KMS-11 (cell line): ENCODE measurements at regions not wholly inside any gene's neighbourhood (a gene's known extent, or its start where the extent isn't known, plus 50 kb on each side); places are given as distances from the start of the nearest gene placed in this dataset.

Experiments
- H2AFZ ChIP-seq: fragments of 200-600 bp; sonication (generic); 2 replicates; pipeline ENCODE4 v1.6.1; 2016; ENCODE audit warnings: antibody characterized with exemption, mixed run types, low read depth
- H3K27ac ChIP-seq: fragments of 200-600 bp; sonication (generic); 2 replicates; pipeline ENCODE4 v1.6.1; 2016; ENCODE audit warnings: mild to moderate bottlenecking, mixed run types
- H3K27me3 ChIP-seq: fragments of 200-600 bp; sonication (generic); 2 replicates; pipeline ENCODE4 v1.6.1; 2017; ENCODE audit warnings: mild to moderate bottlenecking, low read depth, mixed run types, moderate library complexity; ENCODE audit not compliant: insufficient read depth
- H3K36me3 ChIP-seq: fragments of 200-600 bp; sonication (generic); 2 replicates; pipeline ENCODE4 v1.6.1; 2017; ENCODE audit warnings: mild to moderate bottlenecking, mixed run types; ENCODE audit not compliant: insufficient read depth
- H3K4me1 ChIP-seq: fragments of 200-600 bp; sonication (generic); 2 replicates; pipeline ENCODE4 v1.6.1; 2016; ENCODE audit warnings: mild to moderate bottlenecking, low read depth, mixed run types; ENCODE audit not compliant: poor library complexity, severe bottlenecking
- H3K4me2 ChIP-seq: fragments of 200-600 bp; sonication (generic); 2 replicates; pipeline ENCODE4 v1.7.0; 2016; ENCODE audit warnings: mild to moderate bottlenecking, mixed run types
- H3K4me3 ChIP-seq: fragments of 200-600 bp; sonication (generic); IDR thresholded peaks from 2 replicates; pipeline ENCODE4 v1.6.1; 2017; ENCODE audit warnings: low read depth, low read length, mixed read lengths; ENCODE audit not compliant: insufficient read depth
- H3K79me2 ChIP-seq: fragments of 200-600 bp; sonication (generic); 2 replicates; pipeline ENCODE4 v1.6.1; 2016; ENCODE audit warnings: low read depth, mixed run types; ENCODE audit not compliant: insufficient read depth
- H3K9ac ChIP-seq: fragments of 200-600 bp; sonication (generic); 2 replicates; pipeline ENCODE4 v1.6.1; 2016; ENCODE audit warnings: mild to moderate bottlenecking, mixed run types
- H4K20me1 ChIP-seq: fragments of 200-600 bp; sonication (generic); 2 replicates; pipeline ENCODE4 v1.6.1; 2016; ENCODE audit warnings: mild to moderate bottlenecking, mixed run types; ENCODE audit not compliant: insufficient read depth
- TF ChIP-seq, protein P1 (sequence below): fragments of 200-600 bp; sonication (generic); conservative IDR thresholded peaks from 2 replicates; pipeline ENCODE4 v1.6.1; 2017; ENCODE audit warnings: low read depth, mild to moderate bottlenecking, antibody characterized with exemption, low read length, moderate library complexity, mixed read lengths

DNA sequence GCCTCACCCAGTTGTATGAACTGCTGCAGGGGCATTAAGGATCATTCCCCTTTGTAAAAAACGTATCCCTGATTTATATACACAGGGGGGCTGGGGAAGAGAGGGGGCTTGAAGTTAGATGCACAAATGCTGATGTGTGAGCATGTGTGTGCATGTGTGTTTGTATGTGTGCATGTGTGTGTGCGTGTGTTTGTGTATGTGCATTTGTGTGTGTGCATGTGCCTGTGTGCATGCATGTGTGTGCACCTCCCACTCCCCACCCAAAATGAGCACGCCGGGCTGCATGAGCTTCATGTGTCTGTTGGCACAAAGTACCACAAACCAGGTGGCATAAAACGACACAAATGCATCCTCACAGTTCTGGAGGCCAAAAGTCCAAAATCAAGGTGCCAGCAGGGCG, 1315.2 kb downstream of the TBC1D22A start:
- Histone ChIP-seq H3K27me3 (no peaks in the 10 kb centered on the region; the same call in 1 of the 2 replicates), H3K9ac (no peak overlapping the region), H3K4me3 (no peak overlapping the region), H3K27ac (no peak overlapping the region), H3K36me3 (no peaks in the 10 kb centered on the region), H3K79me2 (no peaks in the 10 kb centered on the region), H3K4me1 (no peaks in the 10 kb centered on the region), H2AFZ (no peak overlapping the region), H3K4me2 (no peak overlapping the region), H4K20me1 (no peaks in the 10 kb centered on the region)
- TF ChIP-seq, protein P1, sequence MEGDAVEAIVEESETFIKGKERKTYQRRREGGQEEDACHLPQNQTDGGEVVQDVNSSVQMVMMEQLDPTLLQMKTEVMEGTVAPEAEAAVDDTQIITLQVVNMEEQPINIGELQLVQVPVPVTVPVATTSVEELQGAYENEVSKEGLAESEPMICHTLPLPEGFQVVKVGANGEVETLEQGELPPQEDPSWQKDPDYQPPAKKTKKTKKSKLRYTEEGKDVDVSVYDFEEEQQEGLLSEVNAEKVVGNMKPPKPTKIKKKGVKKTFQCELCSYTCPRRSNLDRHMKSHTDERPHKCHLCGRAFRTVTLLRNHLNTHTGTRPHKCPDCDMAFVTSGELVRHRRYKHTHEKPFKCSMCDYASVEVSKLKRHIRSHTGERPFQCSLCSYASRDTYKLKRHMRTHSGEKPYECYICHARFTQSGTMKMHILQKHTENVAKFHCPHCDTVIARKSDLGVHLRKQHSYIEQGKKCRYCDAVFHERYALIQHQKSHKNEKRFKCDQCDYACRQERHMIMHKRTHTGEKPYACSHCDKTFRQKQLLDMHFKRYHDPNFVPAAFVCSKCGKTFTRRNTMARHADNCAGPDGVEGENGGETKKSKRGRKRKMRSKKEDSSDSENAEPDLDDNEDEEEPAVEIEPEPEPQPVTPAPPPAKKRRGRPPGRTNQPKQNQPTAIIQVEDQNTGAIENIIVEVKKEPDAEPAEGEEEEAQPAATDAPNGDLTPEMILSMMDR: no peak

DNA sequence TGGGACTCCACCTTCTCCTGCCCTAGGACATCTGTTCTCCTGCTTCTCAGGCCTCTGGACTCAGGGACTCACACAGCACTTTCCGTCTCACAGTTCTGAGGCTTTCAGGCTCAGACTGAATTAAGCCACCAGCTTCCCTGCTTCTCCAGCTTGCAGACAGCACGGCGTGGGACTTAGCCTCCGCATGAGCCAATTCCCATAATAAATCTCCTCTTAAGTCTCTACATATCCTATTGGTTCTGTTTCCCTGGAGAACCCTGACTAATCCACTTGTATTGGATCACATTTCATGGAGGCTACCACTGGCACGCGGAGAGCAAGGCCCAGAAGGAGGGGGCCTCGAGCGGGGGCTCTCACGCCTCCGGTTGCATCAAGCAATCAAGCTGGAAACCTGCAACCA, 1313.6 kb downstream of the TBC1D22A start:
- no peak overlapping the region for H2AFZ ChIP-seq
- no peaks in the 10 kb centered on the region for H3K4me1 ChIP-seq
- TF ChIP-seq, protein P1: no peak
- no peaks in the 10 kb centered on the region for H4K20me1 ChIP-seq
- H3K4me2 ChIP-seq: no peak overlapping the region
- no peak overlapping the region for H3K9ac ChIP-seq
- H3K27me3 ChIP-seq: no peaks in the 10 kb centered on the region
- no peak overlapping the region for H3K4me3 ChIP-seq
- H3K36me3 ChIP-seq: no peaks in the 10 kb centered on the region
- H3K79me2 ChIP-seq: no peaks in the 10 kb centered on the region
- H3K27ac ChIP-seq: no peak overlapping the region

DNA sequence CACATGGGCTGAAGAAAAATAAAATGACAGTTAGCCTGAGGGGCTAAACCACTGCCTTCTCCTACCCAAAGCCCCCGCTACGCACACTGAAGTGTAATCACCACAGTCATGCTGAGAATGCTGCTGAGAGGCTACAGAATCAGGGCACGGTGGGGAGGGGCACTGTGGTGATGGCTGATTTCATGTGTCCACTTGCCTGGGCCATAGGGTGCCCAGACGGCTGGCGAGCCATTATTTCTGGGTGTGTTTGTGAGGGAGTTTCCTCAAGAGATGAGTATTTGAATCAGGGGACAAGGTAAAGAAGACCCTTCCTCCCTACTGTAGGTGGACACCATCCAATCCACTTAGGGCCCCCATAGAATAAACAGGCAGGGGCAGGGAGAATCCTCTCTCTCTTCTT, 1313.2 kb downstream of the TBC1D22A start:
- TF ChIP-seq, protein P1: no peak
- Histone ChIP-seq H3K27me3 (no peaks in the 10 kb centered on the region), H3K27ac (no peak overlapping the region), H3K4me1 (no peaks in the 10 kb centered on the region), H4K20me1 (no peaks in the 10 kb centered on the region), H3K36me3 (no peaks in the 10 kb centered on the region), H3K9ac (no peak overlapping the region), H2AFZ (no peak overlapping the region), H3K4me3 (no peak overlapping the region), H3K4me2 (no peak overlapping the region), H3K79me2 (no peaks in the 10 kb centered on the region)

DNA sequence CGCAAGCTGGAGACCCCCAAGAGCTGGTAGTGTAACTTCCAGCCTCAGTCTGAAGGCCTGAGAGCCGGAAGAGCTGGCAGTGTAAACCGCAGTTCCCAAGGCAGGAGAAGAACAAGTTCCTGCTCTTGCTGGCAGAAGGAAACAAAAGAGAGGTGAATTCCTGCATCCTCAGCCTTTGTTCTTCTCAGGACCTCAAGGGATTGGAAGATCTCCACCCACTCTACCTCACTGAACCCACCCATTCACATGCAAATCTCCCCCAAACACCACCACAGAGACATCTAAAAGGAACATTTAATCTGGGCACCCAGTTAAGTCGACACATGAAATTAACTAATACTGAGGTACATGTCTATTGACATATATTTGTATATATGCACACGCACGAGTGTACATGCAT, 1310.3 kb downstream of the TBC1D22A start:
- Histone ChIP-seq H3K4me1 (no peaks in the 10 kb centered on the region), H2AFZ (no peak overlapping the region), H3K4me2 (no peak overlapping the region), H4K20me1 (no peaks in the 10 kb centered on the region), H3K27ac (no peak overlapping the region), H3K27me3 (no peaks in the 10 kb centered on the region; the same call in 1 of the 2 replicates), H3K36me3 (no peaks in the 10 kb centered on the region), H3K4me3 (no peak overlapping the region), H3K9ac (no peak overlapping the region), H3K79me2 (no peaks in the 10 kb centered on the region)
- TF ChIP-seq, protein P1: no peak

DNA sequence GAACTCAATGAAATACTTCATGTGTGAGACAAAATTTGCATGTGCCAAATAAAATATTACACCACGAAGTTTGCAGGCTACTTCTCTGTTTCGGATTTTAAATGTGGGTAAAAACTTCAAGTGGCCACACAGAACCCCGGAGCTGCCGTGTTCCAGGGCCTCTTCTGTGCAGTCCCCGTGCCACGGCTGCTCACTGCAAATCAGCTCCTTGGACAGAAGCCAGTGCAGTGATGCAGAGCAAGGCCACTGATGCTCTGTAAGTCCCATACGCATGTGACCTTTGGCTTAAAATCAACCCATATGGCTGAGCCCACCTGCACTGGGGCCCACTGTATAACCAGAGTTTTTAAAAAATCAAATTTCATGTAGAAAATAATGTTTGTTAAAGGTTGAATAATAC, 1309.4 kb downstream of the TBC1D22A start:
- Histone ChIP-seq H3K9ac (no peak overlapping the region), H4K20me1 (no peaks in the 10 kb centered on the region), H2AFZ (no peak overlapping the region), H3K4me1 (no peaks in the 10 kb centered on the region), H3K4me2 (no peak overlapping the region), H3K4me3 (no peak overlapping the region), H3K27me3 (no peaks in the 10 kb centered on the region; the same call in 1 of the 2 replicates), H3K79me2 (no peaks in the 10 kb centered on the region), H3K27ac (no peak overlapping the region), H3K36me3 (no peaks in the 10 kb centered on the region)
- TF ChIP-seq, protein P1: no peak
